K562 (cell line): ENCODE measurements at regions not wholly inside any gene's neighbourhood (a gene's known extent, or its start where the extent isn't known, plus 50 kb on each side); places are given as distances from the start of the nearest gene placed in this dataset.

Experiments
- ATAC-seq: fragments of 200-7000 bp; cut with Tn5 transposase; 3 replicates; pipeline ENCODE4 v1.9.1; 2020; ENCODE audit warnings: moderate library complexity
- BruUV-seq: library from RNA; stranded (reverse); fragments of 400-500 nt; replicated peaks from 2 replicates; lab custom pipeline; 2021; lab: Mats Ljungman, UMichigan
- CTCF ChIA-PET: fragments of 300-600 bp; formaldehyde crosslinking; extraction: SDS; loops from one replicate; lab custom pipeline; 2021; ENCODE audit warnings: low intra/inter-chr PET ratio; lab: Yijun Ruan, JAX
- POLR2A ChIA-PET: fragments of 300-600, 350-650 bp; sonication (Branson Sonifier 250); formaldehyde crosslinking; extraction: SDS; loops from one replicate; lab custom pipeline; 2021; ENCODE audit warnings: antibody characterized with exemption, inconsistent platforms; lab: Yijun Ruan, JAX
- DNase-seq, 4 experiments: peaks; one replicate each; pipeline versions ENCODE4 v3.0.0 to v3.0.0-alpha.2; 2011 to 2018; ENCODE audit warnings: low spot score in 3 of 4, mixed read lengths in 3 of 4; ENCODE audit errors: extremely low read depth in 1 of 4
- FAIRE-seq: peaks from 2 replicates; lab custom pipeline; 2011; peaks lifted over from hg19 to GRCh38; lab: Jason Lieb, UNC
- H2AFZ ChIP-seq: 2 replicates; pipeline ENCODE4 v1.6.0; 2011; ENCODE audit warnings: low read depth, low read length, control low read depth, inconsistent platforms
- H3K27ac ChIP-seq: fragments of 200-600 bp; 3 replicates; pipeline ENCODE4 v1.8.0; 2011; ENCODE audit warnings: low read depth, mild to moderate bottlenecking, control low read depth, inconsistent platforms, low read length, moderate library complexity, mixed read lengths; ENCODE audit errors: extremely low read depth
- H3K27me3 ChIP-seq, 2 experiments: fragments of 300-600 bp in 1 of 2; 2 replicates in 1 of 2; 3 replicates in 1 of 2; pipeline versions ENCODE4 v1.6.0 to v1.8.0; 2011; ENCODE audit warnings: inconsistent platforms in 2 of 2, low read length in 2 of 2, mild to moderate bottlenecking in 1 of 2, mixed read lengths in 1 of 2, moderate library complexity in 1 of 2; ENCODE audit not compliant: control insufficient read depth in 2 of 2, insufficient read depth in 2 of 2
- H3K36me3 ChIP-seq: fragments of 300-600 bp; 3 replicates; pipeline ENCODE4 v1.8.0; 2011; ENCODE audit warnings: mild to moderate bottlenecking, low read length, inconsistent platforms; ENCODE audit not compliant: control insufficient read depth, insufficient read depth
- H3K4me1 ChIP-seq, 2 experiments: fragments of 200-600 bp in 1 of 2; replicated peaks in 1 of 2; 2 replicates in 1 of 2; 3 replicates in 1 of 2; pipeline versions ENCODE4 v1.5.1 to v1.8.0; 2011; ENCODE audit warnings: inconsistent platforms in 2 of 2, low read length in 2 of 2, mild to moderate bottlenecking in 1 of 2, mixed read lengths in 1 of 2, moderate library complexity in 1 of 2; ENCODE audit not compliant: control insufficient read depth in 2 of 2, insufficient read depth in 2 of 2
- H3K4me2 ChIP-seq: 2 replicates; pipeline ENCODE4 v1.6.1; 2011; ENCODE audit warnings: low read length, control low read depth, inconsistent platforms, mixed read lengths; ENCODE audit not compliant: insufficient read depth
- H3K4me3 ChIP-seq: fragments of 200-600 bp; sonication (generic), shearing (Covaris generic); 2 replicates; pipeline ENCODE4 v1.5.1; 2016; ENCODE audit warnings: control low read depth, inconsistent platforms
- H3K79me2 ChIP-seq: fragments of 200-600 bp; 3 replicates; pipeline ENCODE4 v1.8.0; 2011; ENCODE audit warnings: low read length, inconsistent platforms; ENCODE audit not compliant: control insufficient read depth, insufficient read depth
- H3K9ac ChIP-seq, 2 experiments: 2 replicates each; pipeline versions ENCODE4 v1.6.0 to v1.6.1; 2011; ENCODE audit warnings: low read depth in 2 of 2, low read length in 2 of 2, control low read depth in 1 of 2, inconsistent platforms in 1 of 2, mild to moderate bottlenecking in 1 of 2, mixed read lengths in 1 of 2; ENCODE audit not compliant: insufficient read depth in 1 of 2
- H3K9me1 ChIP-seq: one replicate; pipeline ENCODE4 v1.6.0; 2011; ENCODE audit warnings: inconsistent platforms, mild to moderate bottlenecking, low read length, moderate library complexity; ENCODE audit not compliant: control insufficient read depth, insufficient read depth
- H3K9me3 ChIP-seq: replicated peaks from 2 replicates; pipeline ENCODE4 v1.5.1; 2011; ENCODE audit warnings: low read depth, low read length, inconsistent platforms; ENCODE audit not compliant: control insufficient read depth, insufficient read depth
- H4K20me1 ChIP-seq: replicated peaks from 2 replicates; pipeline ENCODE4 v1.6.1; 2011; ENCODE audit warnings: low read length, inconsistent platforms, mixed read lengths; ENCODE audit not compliant: control insufficient read depth, insufficient read depth
- IRF2 ChIP-seq: sonication (generic); formaldehyde crosslinking; IDR thresholded peaks from 2 replicates; pipeline ENCODE4 v1.8.1; 2022; ENCODE audit warnings: mild to moderate bottlenecking, missing genetic modification reagents
- MECOM ChIP-seq: fragments of 250-450 bp; sonication (Bioruptor Pico); IDR thresholded peaks from 2 replicates; pipeline ENCODE4 v1.8.0; 2022; ENCODE audit warnings: inconsistent platforms
- NR4A1 ChIP-seq, 2 experiments: fragments of 250-450 bp in 1 of 2; fragments of 450-650 bp in 1 of 2; sonication (Bioruptor Pico) in 1 of 2; IDR thresholded peaks; 2 replicates each; pipeline versions ENCODE4 v1.4.0 to v1.6.1; 2016 to 2020; ENCODE audit warnings: mild to moderate bottlenecking in 2 of 2, missing compliant biosample characterization in 1 of 2, missing genetic modification characterization in 1 of 2, moderate library complexity in 1 of 2
- NUFIP1 ChIP-seq: fragments of 450-650 bp; IDR thresholded peaks from 2 replicates; pipeline ENCODE4 v1.6.1; 2018; ENCODE audit not compliant: partially characterized antibody
- POLR3A ChIP-seq: IDR thresholded peaks from 2 replicates; pipeline ENCODE4 v1.6.1; 2011; ENCODE audit warnings: borderline replicate concordance, mild to moderate bottlenecking, moderate library complexity; ENCODE audit not compliant: insufficient read length, insufficient read depth; ENCODE audit errors: extremely low read depth
- RAD21 ChIP-seq, 2 experiments: fragments of 250-450 bp in 1 of 2; fragments of 450-650 bp in 1 of 2; sonication (Bioruptor Pico) in 1 of 2; formaldehyde crosslinking in 1 of 2; IDR thresholded peaks in 1 of 2; conservative IDR thresholded peaks in 1 of 2; 2 replicates each; pipeline versions ENCODE4 v1.4.0 to v1.8.0; 2020 to 2022; ENCODE audit warnings: mild to moderate bottlenecking in 2 of 2, moderate library complexity in 1 of 2
- SP2 ChIP-seq: IDR thresholded peaks from 2 replicates; pipeline ENCODE4 v1.6.1; 2011; ENCODE audit warnings: mild to moderate bottlenecking, low read depth, low read length, moderate library complexity; ENCODE audit not compliant: poor library complexity, severe bottlenecking; ENCODE audit errors: extremely low read depth
- TCF3 ChIP-seq: sonication (generic); formaldehyde crosslinking; IDR thresholded peaks from 2 replicates; pipeline ENCODE4 v1.4.0; 2020; ENCODE audit warnings: mild to moderate bottlenecking, missing genetic modification reagents
- ZKSCAN8 ChIP-seq: fragments of 200-800 bp; sonication (Bioruptor generic); IDR thresholded peaks from 2 replicates; pipeline ENCODE4 v1.6.1; 2016; ENCODE audit warnings: missing genetic modification characterization, missing compliant biosample characterization
- ZNF124 ChIP-seq: sonication (generic); formaldehyde crosslinking; IDR thresholded peaks from 2 replicates; pipeline ENCODE4 v1.8.1; 2022; ENCODE audit warnings: missing genetic modification reagents
- ZNF217 ChIP-seq: sonication (generic); formaldehyde crosslinking; IDR thresholded peaks from 2 replicates; pipeline ENCODE4 v1.8.0; 2022; ENCODE audit warnings: mild to moderate bottlenecking, missing genetic modification reagents
- ZNF444 ChIP-seq: fragments of 250-450 bp; sonication (Bioruptor Pico); IDR thresholded peaks from 2 replicates; pipeline ENCODE4 v1.4.0; 2020; ENCODE audit warnings: mild to moderate bottlenecking, moderate library complexity
- WGBS: fragments of 100-300 bp; shearing (Covaris generic); methylation state at CpG from one replicate; pipeline ENCODE4 v1.1.6; 2016; ENCODE audit warnings: low coverage, mixed read lengths; ENCODE audit not compliant: insufficient coverage; ENCODE audit errors: missing lambda C conversion rate; 5-methylcytosine and 5-hydroxymethylcytosine counted together
- in situ Hi-C: fragments of 300-500 bp; cut with MboI; formaldehyde crosslinking; loops from 4 replicates; pipeline ENCODE4 v1.15.0; 2018; ENCODE audit warnings: inconsistent platforms, mixed read lengths
- intact Hi-C: fragments of 100-400 bp; cut with micrococcal nuclease; formaldehyde crosslinking; loops from 2 replicates; pipeline ENCODE4 v1.14.2; 2022
- TF ChIP-seq, protein P1 (sequence below): fragments of 450-650 bp; formaldehyde crosslinking; IDR thresholded peaks from 2 replicates; pipeline ENCODE4 v1.4.0; 2020; ENCODE audit warnings: mild to moderate bottlenecking, moderate library complexity
- TF ChIP-seq, protein P2 (sequence below): fragments of 450-650 bp; IDR thresholded peaks from one replicate; pipeline ENCODE4 v1.6.1; 2018; ENCODE audit warnings: mild to moderate bottlenecking, moderate library complexity; ENCODE audit not compliant: partially characterized antibody
- TF ChIP-seq, protein P3 (sequence below): fragments of 250-450 bp; sonication (Bioruptor Pico); IDR thresholded peaks from 2 replicates; pipeline ENCODE4 v1.5.0; 2021
- TF ChIP-seq, protein P4 (sequence below), 2 experiments: fragments of 200-800 bp in 1 of 2; sonication (Bioruptor generic) in 1 of 2; sonication (generic) in 1 of 2; formaldehyde crosslinking in 1 of 2; IDR thresholded peaks in 1 of 2; conservative IDR thresholded peaks in 1 of 2; 2 replicates each; pipeline versions ENCODE4 v1.5.0 to v1.6.1; 2016 to 2020; ENCODE audit warnings: missing compliant biosample characterization in 1 of 2, missing genetic modification characterization in 1 of 2, missing genetic modification reagents in 1 of 2

DNA sequence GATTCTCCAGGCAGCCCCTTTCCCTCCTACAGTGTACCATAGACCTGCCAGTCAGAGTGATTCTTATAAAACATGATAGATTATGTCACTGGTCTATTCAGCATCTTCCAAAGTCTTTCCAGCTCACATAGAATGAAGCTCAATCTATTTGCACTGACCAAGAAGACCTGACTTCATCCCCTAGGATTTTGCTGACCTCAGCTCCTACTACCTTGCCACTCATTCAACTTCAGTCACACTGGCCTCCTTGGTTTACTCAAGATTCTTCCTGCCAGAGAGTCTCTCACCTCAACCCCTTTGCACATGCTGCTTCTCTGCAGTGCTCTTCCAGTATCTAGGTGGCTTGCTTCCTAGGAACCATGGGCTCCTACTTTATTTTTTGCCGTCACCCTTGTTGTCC is 392.9 kb downstream of the PID1 start:
- Histone ChIP-seq H3K27me3 (no peaks in the 10 kb centered on the region), H3K9ac (no peak overlapping the region), H3K4me1 (no peaks in the 10 kb centered on the region), H3K4me2 (no peak overlapping the region), H3K4me3 (no peak overlapping the region), H3K9me3 (no peaks in the 10 kb centered on the region), H4K20me1 (no peaks in the 10 kb centered on the region), H3K27ac (no peak overlapping the region), H3K9me1 (no peaks in the 10 kb centered on the region), H2AFZ (no peak overlapping the region), H3K79me2 (no peaks in the 10 kb centered on the region), H3K36me3 (no peaks in the 10 kb centered on the region)
- ChIA-PET CTCF (no interaction called here), POLR2A (no interaction called here)
- BruUV-seq = no TSS peak
- FAIRE-seq (no peak), DNase-seq (no peak), ATAC-seq (no peak)
- in situ Hi-C loops (no loop called here), intact Hi-C loops (no loop called here)
- WGBS = 0% methylated on average over 1 of the region's 1 CpG
- TF ChIP-seq, protein P1, sequence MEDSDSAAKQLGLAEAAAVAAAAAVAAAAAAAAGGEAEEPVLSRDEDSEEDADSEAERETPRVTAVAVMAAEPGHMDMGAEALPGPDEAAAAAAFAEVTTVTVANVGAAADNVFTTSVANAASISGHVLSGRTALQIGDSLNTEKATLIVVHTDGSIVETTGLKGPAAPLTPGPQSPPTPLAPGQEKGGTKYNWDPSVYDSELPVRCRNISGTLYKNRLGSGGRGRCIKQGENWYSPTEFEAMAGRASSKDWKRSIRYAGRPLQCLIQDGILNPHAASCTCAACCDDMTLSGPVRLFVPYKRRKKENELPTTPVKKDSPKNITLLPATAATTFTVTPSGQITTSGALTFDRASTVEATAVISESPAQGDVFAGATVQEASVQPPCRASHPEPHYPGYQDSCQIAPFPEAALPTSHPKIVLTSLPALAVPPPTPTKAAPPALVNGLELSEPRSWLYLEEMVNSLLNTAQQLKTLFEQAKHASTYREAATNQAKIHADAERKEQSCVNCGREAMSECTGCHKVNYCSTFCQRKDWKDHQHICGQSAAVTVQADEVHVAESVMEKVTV (CRISPR knock-in tag) = no peak
- TF ChIP-seq ZKSCAN8 (CRISPR knock-in tag) (no peak), ZNF444 (no peak), ZNF124 (no peak), POLR3A (no peak), MECOM (CRISPR knock-in tag) (no peak), SP2 (no peak), TCF3 (no peak), RAD21 (CRISPR knock-in tag; conservative IDR thresholded peaks at IDR 0.05 in 1 of 2, IDR thresholded peaks at IDR 0.05 in 1 of 2) (no peak), IRF2 (no peak), ZNF217 (CRISPR knock-in tag) (no peak), NUFIP1 (no peak), NR4A1 (CRISPR knock-in tag; IDR thresholded peaks at IDR 0.05) (no peak), NR4A1 (tag; IDR thresholded peaks at IDR 0.05) (no peak)
- TF ChIP-seq, protein P2, sequence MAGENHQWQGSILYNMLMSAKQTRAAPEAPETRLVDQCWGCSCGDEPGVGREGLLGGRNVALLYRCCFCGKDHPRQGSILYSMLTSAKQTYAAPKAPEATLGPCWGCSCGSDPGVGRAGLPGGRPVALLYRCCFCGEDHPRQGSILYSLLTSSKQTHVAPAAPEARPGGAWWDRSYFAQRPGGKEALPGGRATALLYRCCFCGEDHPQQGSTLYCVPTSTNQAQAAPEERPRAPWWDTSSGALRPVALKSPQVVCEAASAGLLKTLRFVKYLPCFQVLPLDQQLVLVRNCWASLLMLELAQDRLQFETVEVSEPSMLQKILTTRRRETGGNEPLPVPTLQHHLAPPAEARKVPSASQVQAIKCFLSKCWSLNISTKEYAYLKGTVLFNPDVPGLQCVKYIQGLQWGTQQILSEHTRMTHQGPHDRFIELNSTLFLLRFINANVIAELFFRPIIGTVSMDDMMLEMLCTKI = no peak
- TF ChIP-seq, protein P3, sequence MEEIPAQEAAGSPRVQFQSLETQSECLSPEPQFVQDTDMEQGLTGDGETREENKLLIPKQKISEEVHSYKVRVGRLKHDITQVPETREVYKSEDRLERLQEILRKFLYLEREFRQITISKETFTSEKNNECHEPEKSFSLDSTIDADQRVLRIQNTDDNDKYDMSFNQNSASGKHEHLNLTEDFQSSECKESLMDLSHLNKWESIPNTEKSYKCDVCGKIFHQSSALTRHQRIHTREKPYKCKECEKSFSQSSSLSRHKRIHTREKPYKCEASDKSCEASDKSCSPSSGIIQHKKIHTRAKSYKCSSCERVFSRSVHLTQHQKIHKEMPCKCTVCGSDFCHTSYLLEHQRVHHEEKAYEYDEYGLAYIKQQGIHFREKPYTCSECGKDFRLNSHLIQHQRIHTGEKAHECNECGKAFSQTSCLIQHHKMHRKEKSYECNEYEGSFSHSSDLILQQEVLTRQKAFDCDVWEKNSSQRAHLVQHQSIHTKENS = no peak
- TF ChIP-seq, protein P4, sequence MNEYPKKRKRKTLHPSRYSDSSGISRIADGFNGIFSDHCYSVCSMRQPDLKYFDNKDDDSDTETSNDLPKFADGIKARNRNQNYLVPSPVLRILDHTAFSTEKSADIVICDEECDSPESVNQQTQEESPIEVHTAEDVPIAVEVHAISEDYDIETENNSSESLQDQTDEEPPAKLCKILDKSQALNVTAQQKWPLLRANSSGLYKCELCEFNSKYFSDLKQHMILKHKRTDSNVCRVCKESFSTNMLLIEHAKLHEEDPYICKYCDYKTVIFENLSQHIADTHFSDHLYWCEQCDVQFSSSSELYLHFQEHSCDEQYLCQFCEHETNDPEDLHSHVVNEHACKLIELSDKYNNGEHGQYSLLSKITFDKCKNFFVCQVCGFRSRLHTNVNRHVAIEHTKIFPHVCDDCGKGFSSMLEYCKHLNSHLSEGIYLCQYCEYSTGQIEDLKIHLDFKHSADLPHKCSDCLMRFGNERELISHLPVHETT (CRISPR knock-in tag; conservative IDR thresholded peaks at IDR 0.05 in 1 of 2, IDR thresholded peaks at IDR 0.05 in 1 of 2) = no peak
